OCI-LY7 (cell line): ENCODE measurements at regions not wholly inside any gene's neighbourhood (a gene's known extent, or its start where the extent isn't known, plus 50 kb on each side); places are given as distances from the start of the nearest gene placed in this dataset.

Experiments
- BruUV-seq: library from RNA; stranded (reverse); fragments of 400-500 nt; replicated peaks from 2 replicates; lab custom pipeline; 2021; lab: Mats Ljungman, UMichigan
- CTCF ChIA-PET: fragments of 300-600 bp; sonication (Branson Sonifier 250); formaldehyde crosslinking; loops from one replicate; lab custom pipeline; 2022; ENCODE audit warnings: antibody characterized with exemption; ENCODE audit not compliant: unreplicated experiment; lab: Charles Lee
- POLR2A ChIA-PET: fragments of 300-600 bp; sonication (Branson Sonifier 250); formaldehyde crosslinking; loops from one replicate; lab custom pipeline; 2022; ENCODE audit warnings: antibody characterized with exemption; lab: Charles Lee
- DNase-seq: peaks from one replicate; pipeline ENCODE4 v3.0.0-alpha.2; 2015; ENCODE audit warnings: low spot score
- H2AFZ ChIP-seq: fragments of 200-600 bp; sonication (generic), shearing (Covaris generic); 2 replicates; pipeline ENCODE4 v1.6.1; 2014; ENCODE audit warnings: mild to moderate bottlenecking, antibody characterized with exemption, low read length, moderate library complexity
- H3K27ac ChIP-seq: fragments of 200-600 bp; sonication (generic); 2 replicates; pipeline ENCODE4 v1.5.1; 2014; ENCODE audit warnings: mixed run types, low read depth, mild to moderate bottlenecking, moderate library complexity, low read length, inconsistent platforms; ENCODE audit not compliant: poor library complexity, severe bottlenecking
- H3K36me3 ChIP-seq: fragments of 200-600 bp; sonication (generic); 2 replicates; pipeline ENCODE4 v1.6.1; 2014; ENCODE audit warnings: mild to moderate bottlenecking, antibody characterized with exemption, low read length, moderate library complexity, mixed read lengths; ENCODE audit not compliant: insufficient read depth
- H3K4me1 ChIP-seq: fragments of 200-600 bp; sonication (generic); 2 replicates; pipeline ENCODE4 v1.5.1; 2014; ENCODE audit warnings: mild to moderate bottlenecking, low read length; ENCODE audit not compliant: insufficient read depth, poor library complexity, severe bottlenecking
- H3K4me2 ChIP-seq: fragments of 200-600 bp; sonication (generic); 2 replicates; pipeline ENCODE4 v1.6.1; 2014; ENCODE audit warnings: mild to moderate bottlenecking, low read length
- H3K4me3 ChIP-seq: fragments of 200-600 bp; sonication (generic); 2 replicates; pipeline ENCODE4 v1.5.1; 2014; ENCODE audit warnings: mild to moderate bottlenecking, low read depth, low read length; ENCODE audit not compliant: poor library complexity, severe bottlenecking
- H3K79me2 ChIP-seq: fragments of 200-600 bp; sonication (generic); 2 replicates; pipeline ENCODE4 v1.6.1; 2016; ENCODE audit warnings: low read depth, mild to moderate bottlenecking, low read length, moderate library complexity, mixed read lengths; ENCODE audit not compliant: insufficient read depth
- H3K9me2 ChIP-seq: fragments of 200-600 bp; sonication (generic); 2 replicates; pipeline ENCODE4 v1.6.1; 2016; ENCODE audit warnings: mild to moderate bottlenecking, low read length, mixed read lengths; ENCODE audit not compliant: insufficient read depth
- H3K9me3 ChIP-seq: fragments of 200-600 bp; sonication (generic); 2 replicates; pipeline ENCODE4 v1.6.1; 2014; ENCODE audit warnings: mild to moderate bottlenecking, mixed run types, low read length, mixed read lengths
- H4K20me1 ChIP-seq: fragments of 200-600 bp; sonication (generic); 2 replicates; pipeline ENCODE4 v1.6.1; 2014; ENCODE audit warnings: mild to moderate bottlenecking, antibody characterized with exemption, low read length, moderate library complexity, mixed read lengths; ENCODE audit not compliant: insufficient read depth
- EZH2phosphoT487 ChIP-seq: fragments of 200-600 bp; sonication (generic); IDR thresholded peaks from 2 replicates; pipeline ENCODE4 v1.6.1; 2018; ENCODE audit warnings: low read depth, borderline replicate concordance, mild to moderate bottlenecking, mixed run types, antibody characterized with exemption, low read length, moderate library complexity, mixed read lengths
- intact Hi-C: fragments of 100-400 bp; cut with micrococcal nuclease; formaldehyde crosslinking; loops from one replicate; pipeline ENCODE4 v1.10.0; 2022; ENCODE audit not compliant: unreplicated experiment
- TF ChIP-seq, protein P1 (sequence below): fragments of 200-600 bp; sonication (generic); conservative IDR thresholded peaks from 2 replicates; pipeline ENCODE4 v1.5.1; 2014; ENCODE audit warnings: mild to moderate bottlenecking, antibody characterized with exemption, low read length, moderate library complexity, mixed read lengths

DNA sequence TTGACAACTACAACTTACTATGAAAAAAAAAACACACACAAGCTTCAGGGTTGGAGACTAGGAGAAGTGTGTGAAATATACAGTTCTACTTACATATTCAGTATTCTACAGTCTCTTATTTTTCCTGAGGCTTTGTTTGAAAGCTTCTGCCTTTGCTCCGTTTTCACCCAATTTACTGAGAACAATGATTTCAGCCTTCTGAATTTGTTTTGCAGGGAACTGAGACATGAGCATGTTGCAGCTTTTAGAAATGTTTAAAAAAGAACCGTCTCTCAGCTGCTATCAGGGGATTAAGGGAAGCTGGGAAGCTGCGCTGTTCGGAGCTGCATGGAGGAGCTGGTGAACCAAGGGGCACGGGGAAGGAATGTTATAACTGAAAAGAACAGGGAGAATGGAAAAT lies 85.7 kb downstream of the QDPR start:
- CTCF ChIA-PET, result no interaction called here
- DNase-seq, result no peak
- Histone ChIP-seq H3K4me1 (no peaks in the 10 kb centered on the region), H3K9me2 (no peaks in the 10 kb centered on the region), H3K4me2 (no peak overlapping the region), H4K20me1 (no peaks in the 10 kb centered on the region), H3K9me3 (no peaks in the 10 kb centered on the region), H3K79me2 (no peaks in the 10 kb centered on the region), H3K4me3 (no peak overlapping the region), H3K36me3 (no peaks in the 10 kb centered on the region), H3K27ac (no peak overlapping the region), H2AFZ (no peak overlapping the region)
- POLR2A ChIA-PET, result interaction anchor here (0.7 kb wide), 1 partner anchor 143 kb away, joined by 3 read pairs; no protein-coding TSS in a partner anchor
- BruUV-seq, result no TSS peak
- TF ChIP-seq EZH2phosphoT487, result no peak
- TF ChIP-seq, protein P1, sequence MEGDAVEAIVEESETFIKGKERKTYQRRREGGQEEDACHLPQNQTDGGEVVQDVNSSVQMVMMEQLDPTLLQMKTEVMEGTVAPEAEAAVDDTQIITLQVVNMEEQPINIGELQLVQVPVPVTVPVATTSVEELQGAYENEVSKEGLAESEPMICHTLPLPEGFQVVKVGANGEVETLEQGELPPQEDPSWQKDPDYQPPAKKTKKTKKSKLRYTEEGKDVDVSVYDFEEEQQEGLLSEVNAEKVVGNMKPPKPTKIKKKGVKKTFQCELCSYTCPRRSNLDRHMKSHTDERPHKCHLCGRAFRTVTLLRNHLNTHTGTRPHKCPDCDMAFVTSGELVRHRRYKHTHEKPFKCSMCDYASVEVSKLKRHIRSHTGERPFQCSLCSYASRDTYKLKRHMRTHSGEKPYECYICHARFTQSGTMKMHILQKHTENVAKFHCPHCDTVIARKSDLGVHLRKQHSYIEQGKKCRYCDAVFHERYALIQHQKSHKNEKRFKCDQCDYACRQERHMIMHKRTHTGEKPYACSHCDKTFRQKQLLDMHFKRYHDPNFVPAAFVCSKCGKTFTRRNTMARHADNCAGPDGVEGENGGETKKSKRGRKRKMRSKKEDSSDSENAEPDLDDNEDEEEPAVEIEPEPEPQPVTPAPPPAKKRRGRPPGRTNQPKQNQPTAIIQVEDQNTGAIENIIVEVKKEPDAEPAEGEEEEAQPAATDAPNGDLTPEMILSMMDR, result no peak
- intact Hi-C loops, result no loop called here

DNA sequence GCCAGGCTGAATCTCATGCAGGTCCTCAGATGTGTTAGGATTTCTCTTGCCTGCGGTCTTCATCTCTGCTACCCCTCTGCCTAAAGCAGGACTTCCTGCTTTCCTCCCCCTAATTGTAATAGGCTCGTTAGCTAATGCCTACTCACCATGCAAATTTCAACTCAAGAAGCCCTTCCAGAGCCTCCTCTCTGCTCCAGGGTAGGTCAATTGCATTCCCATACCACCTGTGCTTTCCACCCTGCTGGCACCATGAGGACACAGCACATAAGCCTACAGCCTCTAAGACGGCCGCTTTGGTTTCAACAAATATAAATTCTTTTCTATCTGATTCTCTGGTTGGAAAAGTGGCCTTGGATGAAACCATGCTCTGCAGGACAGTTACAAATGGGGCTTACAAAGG lies 93.9 kb downstream of the QDPR start:
- Histone ChIP-seq H3K9me2 (no peaks in the 10 kb centered on the region), H4K20me1 (no peaks in the 10 kb centered on the region), H3K4me2 (no peak overlapping the region), H3K36me3 (no peaks in the 10 kb centered on the region), H3K4me3 (no peak overlapping the region), H3K27ac (no peak overlapping the region), H3K79me2 (no peaks in the 10 kb centered on the region), H3K9me3 (no peaks in the 10 kb centered on the region), H2AFZ (no peak overlapping the region), H3K4me1 (no peaks in the 10 kb centered on the region)
- TF ChIP-seq, protein P1, result no peak
- no peak for TF ChIP-seq EZH2phosphoT487
- CTCF ChIA-PET, result no interaction called here
- intact Hi-C loops, result no loop called here
- DNase-seq, result no peak
- BruUV-seq, result no TSS peak
- POLR2A ChIA-PET, result no interaction called here

DNA sequence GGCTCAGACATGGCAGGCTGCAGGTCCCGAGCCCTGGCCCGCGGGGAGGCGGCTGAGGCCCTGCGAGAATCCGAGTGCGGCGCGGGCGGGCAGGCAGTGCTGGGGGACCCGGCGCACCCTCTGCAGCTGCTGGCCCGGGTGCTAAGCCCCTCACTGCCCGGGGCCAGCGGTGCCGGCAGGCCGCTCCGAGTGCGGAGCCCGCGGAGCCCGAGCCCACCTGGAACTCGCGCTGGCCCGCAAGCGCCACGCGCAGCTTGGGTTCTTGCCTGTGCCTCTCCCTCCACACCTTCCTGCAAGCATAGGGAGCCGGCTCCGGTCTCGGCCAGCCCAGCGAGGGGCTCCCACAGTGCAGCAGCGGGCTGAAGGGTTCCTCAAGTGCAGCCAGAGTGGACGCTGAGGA lies 97.5 kb downstream of the QDPR start:
- POLR2A ChIA-PET, result interaction anchor here (0.6 to 1.0 kb wide), 2 partner anchors 36 to 625 kb away, joined by 3 to 4 read pairs; no protein-coding TSS in a partner anchor

More for the DNA sequence above, 97.5 kb downstream of the QDPR start:
- no peaks in the 10 kb centered on the region for H3K79me2 ChIP-seq
- H4K20me1 ChIP-seq, result no peaks in the 10 kb centered on the region
- no peaks in the 10 kb centered on the region for H3K9me3 ChIP-seq
- H3K36me3 ChIP-seq, result no peaks in the 10 kb centered on the region
- DNase-seq, result no peak
- no peak overlapping the region for H3K4me2 ChIP-seq
- intact Hi-C loops, result no loop called here
- TF ChIP-seq, protein P1, result no peak
- TF ChIP-seq EZH2phosphoT487, result no peak
- no TSS peak for BruUV-seq
- H2AFZ ChIP-seq, result no peak overlapping the region
- no peaks in the 10 kb centered on the region for H3K9me2 ChIP-seq
- no peaks in the 10 kb centered on the region for H3K4me1 ChIP-seq
- H3K4me3 ChIP-seq, result no peak overlapping the region
- CTCF ChIA-PET, result no interaction called here
- H3K27ac ChIP-seq, result no peak overlapping the region
